Loucy (cell line): ENCODE measurements at regions not wholly inside any gene's neighbourhood (a gene's known extent, or its start where the extent isn't known, plus 50 kb on each side); places are given as distances from the start of the nearest gene placed in this dataset.

Experiments
- CTCF ChIP-seq: fragments of 200-600 bp; sonication (generic); conservative IDR thresholded peaks from 2 replicates; pipeline ENCODE4 v1.5.1; 2014; ENCODE audit warnings: mild to moderate bottlenecking, antibody characterized with exemption, low read length
- EZH2phosphoT487 ChIP-seq: fragments of 200-600 bp; IDR thresholded peaks from 2 replicates; pipeline ENCODE4 v1.6.1; 2018; ENCODE audit warnings: antibody characterized with exemption, mild to moderate bottlenecking, moderate library complexity, borderline replicate concordance

DNA sequence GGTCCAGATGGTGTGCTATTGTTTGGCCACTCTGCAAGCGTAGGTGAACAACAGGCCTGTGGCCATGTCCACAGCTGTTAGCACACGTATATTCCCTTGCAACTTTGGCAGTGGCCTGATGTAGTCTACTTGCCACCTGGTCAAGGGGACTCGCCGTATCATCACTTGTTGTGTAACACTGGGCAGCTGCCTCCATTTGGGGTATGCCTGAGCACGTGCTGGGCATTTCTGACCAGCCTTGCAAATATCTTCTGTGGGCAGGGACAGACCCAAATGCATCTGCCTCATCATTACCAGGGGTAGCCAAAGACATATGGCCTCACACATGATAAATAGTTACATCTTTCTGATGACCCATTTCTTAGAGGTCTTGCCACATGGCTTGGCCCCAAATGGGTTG is 434.2 kb downstream of the DYNC2H1 start:
- TF ChIP-seq CTCF (no peak), EZH2phosphoT487 (no peak)
